Esophagus squamous epithelium (tissue), 5 donors: ENCODE measurements at regions not wholly inside any gene's neighbourhood (a gene's known extent, or its start where the extent isn't known, plus 50 kb on each side); places are given as distances from the start of the nearest gene placed in this dataset.

Experiments used
- DNase-seq: peaks from one replicate; lab custom pipeline; 2025; lab: John Stamatoyannopoulos, UW
- H3K27ac ChIP-seq, 4 donors: fragments of 200-600 bp; sonication (generic); one replicate each; pipeline ENCODE4 v1.5.1; 2016 to 2019; ENCODE audit warnings: mild to moderate bottlenecking in 1 of 4
- H3K27me3 ChIP-seq, 4 donors: fragments of 200-600 bp; sonication (generic); 1 replicate in 3 of 4; 2 replicates in 1 of 4; pipeline versions ENCODE4 v1.5.1 to v1.6.0; 2017 to 2021; ENCODE audit warnings: antibody characterized with exemption in 1 of 4
- H3K36me3 ChIP-seq, 3 donors: fragments of 200-600 bp; sonication (generic); one replicate each; pipeline ENCODE4 v1.5.1; 2016 to 2019
- H3K4me1 ChIP-seq, 3 donors: fragments of 200-600 bp; sonication (generic); one replicate each; pipeline ENCODE4 v1.5.1; 2017 to 2019
- H3K4me3 ChIP-seq, 4 donors: fragments of 200-600 bp; sonication (generic); 1 replicate in 3 of 4; 2 replicates in 1 of 4; pipeline ENCODE4 v1.5.1; 2016 to 2019; ENCODE audit warnings: mild to moderate bottlenecking in 2 of 4, moderate library complexity in 1 of 4
- H3K9me3 ChIP-seq, 3 donors: fragments of 200-600 bp; sonication (generic); one replicate each; pipeline ENCODE4 v1.5.1; 2016 to 2019
- POLR2A ChIP-seq, 4 donors: fragments of 450-650 bp; IDR thresholded peaks; one replicate each; pipeline ENCODE4 v1.6.1; 2017; ENCODE audit warnings: antibody characterized with exemption in 4 of 4, mild to moderate bottlenecking in 4 of 4, moderate library complexity in 3 of 4
- WGBS, 2 donors: methylation state at CpG; one replicate each; pipeline ENCODE4 v1.1.5; 2018; 5-methylcytosine and 5-hydroxymethylcytosine counted together
- intact Hi-C: fragments of 100-400 bp; cut with DNase I; formaldehyde crosslinking; loops from one replicate; pipeline ENCODE4 v1.15.0; 2022
- TF ChIP-seq, protein P1 (sequence below), 6 experiments: fragments of 450-650 bp in 4 of 6; fragments of 200-600 bp in 2 of 6; sonication (generic) in 2 of 6; IDR thresholded peaks; one replicate each; pipeline ENCODE4 v1.5.1; 2016 to 2019; ENCODE audit warnings: antibody characterized with exemption in 6 of 6, mild to moderate bottlenecking in 4 of 6, moderate library complexity in 4 of 6
- donor health status: DM: yes; HTN: yes; CAD: no.

- WGBS, 2 donors: 80 to 100% methylated on average over 1 of the region's 1 CpG
- H3K36me3 ChIP-seq: no peaks in the 10 kb centered on the region
- TF ChIP-seq POLR2A (IDR thresholded peaks at IDR 0.05): no peak
- TF ChIP-seq, protein P1, sequence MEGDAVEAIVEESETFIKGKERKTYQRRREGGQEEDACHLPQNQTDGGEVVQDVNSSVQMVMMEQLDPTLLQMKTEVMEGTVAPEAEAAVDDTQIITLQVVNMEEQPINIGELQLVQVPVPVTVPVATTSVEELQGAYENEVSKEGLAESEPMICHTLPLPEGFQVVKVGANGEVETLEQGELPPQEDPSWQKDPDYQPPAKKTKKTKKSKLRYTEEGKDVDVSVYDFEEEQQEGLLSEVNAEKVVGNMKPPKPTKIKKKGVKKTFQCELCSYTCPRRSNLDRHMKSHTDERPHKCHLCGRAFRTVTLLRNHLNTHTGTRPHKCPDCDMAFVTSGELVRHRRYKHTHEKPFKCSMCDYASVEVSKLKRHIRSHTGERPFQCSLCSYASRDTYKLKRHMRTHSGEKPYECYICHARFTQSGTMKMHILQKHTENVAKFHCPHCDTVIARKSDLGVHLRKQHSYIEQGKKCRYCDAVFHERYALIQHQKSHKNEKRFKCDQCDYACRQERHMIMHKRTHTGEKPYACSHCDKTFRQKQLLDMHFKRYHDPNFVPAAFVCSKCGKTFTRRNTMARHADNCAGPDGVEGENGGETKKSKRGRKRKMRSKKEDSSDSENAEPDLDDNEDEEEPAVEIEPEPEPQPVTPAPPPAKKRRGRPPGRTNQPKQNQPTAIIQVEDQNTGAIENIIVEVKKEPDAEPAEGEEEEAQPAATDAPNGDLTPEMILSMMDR (IDR thresholded peaks at IDR 0.05): no peak
- H3K9me3 ChIP-seq: no peaks in the 10 kb centered on the region
- peaks cover 0 to 5% (median 0%) of the 10 kb centered on the region in 3 donors for H3K4me1 ChIP-seq
- DNase-seq: no peak
- no peak overlapping the region for H3K27ac ChIP-seq
- intact Hi-C loops: no loop called here
- H3K27me3 ChIP-seq: peaks cover 0 to 5% (median 0%) of the 10 kb centered on the region in 4 donors
- no peak overlapping the region for H3K4me3 ChIP-seq
Observed at GRCh38 chr4:54973784-54974183, 151.6 kb downstream of the KDR start.

DNA sequence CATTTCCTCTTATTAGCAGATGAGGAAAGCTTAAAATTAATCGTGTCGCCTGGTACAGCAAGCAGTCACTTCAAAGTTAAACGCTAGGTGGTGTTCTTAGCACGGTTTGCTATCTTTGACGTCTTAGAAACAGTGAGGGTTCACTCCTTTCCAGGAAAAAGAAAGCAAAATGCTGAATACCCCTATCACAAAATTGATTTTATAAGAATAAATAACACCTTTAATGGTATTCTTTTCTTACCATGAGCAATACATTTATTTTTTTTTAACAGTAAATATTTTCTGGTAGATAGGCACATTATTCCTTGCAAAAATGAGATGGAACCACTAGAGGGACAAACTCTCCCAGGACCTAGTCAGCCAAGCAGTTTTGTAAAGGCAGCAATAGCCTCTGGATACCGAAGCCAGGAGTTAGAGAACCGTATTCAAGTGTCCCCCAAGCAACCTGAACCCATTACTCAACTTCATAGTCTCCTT is 153.9 kb downstream of the KDR start:
- no peaks in the 10 kb centered on the region for H3K36me3 ChIP-seq
- intact Hi-C loops: no loop called here
- no peak overlapping the region for H3K27ac ChIP-seq
- H3K27me3 ChIP-seq: no peaks in the 10 kb centered on the region
- 3 to 4% methylated on average over 7 of the region's 7 CpGs for WGBS, 2 donors
- H3K9me3 ChIP-seq: no peaks in the 10 kb centered on the region
- DNase-seq: no peak
- no peak for TF ChIP-seq POLR2A (IDR thresholded peaks at IDR 0.05)
- TF ChIP-seq, protein P1 (IDR thresholded peaks at IDR 0.05): peak; percentile 51 to 83 (median 66)
- peaks cover 0 to 5% (median 0%) of the 10 kb centered on the region in 3 donors for H3K4me1 ChIP-seq
- H3K4me3 ChIP-seq: no peak overlapping the region

GRCh38 chr4:54967289-54967688 is 158.1 kb downstream of the KDR start:
- DNase-seq: no peak
- Histone ChIP-seq H3K4me1 (peaks cover 0 to 5% (median 0%) of the 10 kb centered on the region in 3 donors), H3K27ac (no peak overlapping the region), H3K36me3 (no peaks in the 10 kb centered on the region), H3K27me3 (no peaks in the 10 kb centered on the region), H3K4me3 (no peak overlapping the region), H3K9me3 (no peaks in the 10 kb centered on the region)
- TF ChIP-seq POLR2A (IDR thresholded peaks at IDR 0.05): no peak
- TF ChIP-seq, protein P1 (IDR thresholded peaks at IDR 0.05): no peak
- intact Hi-C loops: no loop called here
- WGBS, 2 donors: 58 to 69% methylated on average over 3 of the region's 3 CpGs

DNA sequence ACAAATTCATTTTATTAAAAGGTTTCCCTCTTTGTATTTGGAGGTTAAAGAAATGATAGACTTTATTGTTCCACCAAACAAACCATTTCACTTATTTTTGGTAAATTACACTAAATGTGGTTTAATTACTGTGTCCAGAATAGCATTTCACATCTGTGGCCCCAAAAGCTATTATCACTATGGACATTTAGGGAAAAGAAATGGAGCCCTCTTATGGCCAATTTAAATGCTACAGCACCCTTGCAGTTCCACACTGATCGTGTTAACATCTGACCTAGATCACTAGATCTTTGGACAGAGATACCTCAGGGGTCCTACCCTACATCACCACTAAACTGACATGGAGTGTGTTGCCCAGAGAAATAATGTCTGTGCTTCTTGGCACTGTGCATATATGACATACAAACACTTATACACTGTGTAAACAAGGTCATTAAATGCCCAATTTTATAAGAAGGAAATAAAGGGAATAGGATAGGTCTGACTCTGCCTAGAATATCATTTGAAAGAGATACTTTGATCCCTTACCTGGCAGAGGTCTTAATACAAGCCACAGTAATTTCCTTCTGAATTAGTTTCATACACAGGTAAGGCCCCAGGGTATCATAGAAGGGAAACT is 163.9 kb downstream of the KDR start:
- Histone ChIP-seq H3K27ac (no peak overlapping the region), H3K4me1 (no peaks in the 10 kb centered on the region), H3K27me3 (no peaks in the 10 kb centered on the region), H3K36me3 (no peaks in the 10 kb centered on the region), H3K9me3 (no peaks in the 10 kb centered on the region), H3K4me3 (no peak overlapping the region)
- DNase-seq: no peak
- TF ChIP-seq, protein P1 (IDR thresholded peaks at IDR 0.05): peak; percentile 36 to 71 (median 56)
- TF ChIP-seq POLR2A (IDR thresholded peaks at IDR 0.05): no peak
- intact Hi-C loops: no loop called here
- WGBS, 2 donors: 0 to 17% methylated on average over 1 of the region's 1 CpG

DNA sequence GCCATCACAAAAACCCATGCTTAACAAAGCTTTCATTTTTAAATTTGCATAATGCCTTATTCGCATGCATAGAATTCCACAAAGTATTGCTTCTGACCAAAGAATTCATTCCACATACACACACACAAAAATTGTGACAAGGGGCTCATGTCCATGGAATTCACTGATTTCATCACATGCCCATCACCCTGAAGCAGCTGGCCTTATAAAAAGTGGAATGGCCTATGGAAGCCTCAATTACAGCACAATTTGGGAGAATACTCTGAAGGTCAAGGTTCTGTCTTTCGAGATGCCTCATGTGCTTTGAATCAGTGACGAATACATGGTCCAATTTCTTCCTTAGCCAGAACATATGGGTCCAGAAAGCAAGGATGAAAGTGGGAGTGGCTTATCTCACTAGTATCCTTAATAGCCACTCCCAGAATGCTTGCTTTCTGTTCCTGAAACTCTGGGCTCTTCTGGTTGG is 165.7 kb downstream of the KDR start:
- no peaks in the 10 kb centered on the region for H3K9me3 ChIP-seq
- intact Hi-C loops: loop anchor here (10.0 kb wide), 1 partner anchor 635 kb away; no protein-coding TSS in a partner anchor
- 73 to 79% methylated on average over 3 of the region's 3 CpGs for WGBS, 2 donors
- TF ChIP-seq, protein P1 (IDR thresholded peaks at IDR 0.05): no peak
- TF ChIP-seq POLR2A (IDR thresholded peaks at IDR 0.05): no peak
- no peak overlapping the region for H3K4me3 ChIP-seq
- no peaks in the 10 kb centered on the region for H3K27me3 ChIP-seq
- H3K27ac ChIP-seq: no peak overlapping the region
- DNase-seq: no peak
- H3K4me1 ChIP-seq: no peaks in the 10 kb centered on the region
- no peaks in the 10 kb centered on the region for H3K36me3 ChIP-seq
